CD4-positive, alpha-beta T cell treated with Interleukin-4 for 1 hour (primary cell): ENCODE measurements at regions not wholly inside any gene's neighbourhood (a gene's known extent, or its start where the extent isn't known, plus 50 kb on each side); places are given as distances from the start of the nearest gene placed in this dataset.

ENCODE experiments used
- DNase-seq, 2 donors: peaks; one replicate each; pipeline ENCODE4 v3.0.0-alpha.2; 2020 to 2022

DNA sequence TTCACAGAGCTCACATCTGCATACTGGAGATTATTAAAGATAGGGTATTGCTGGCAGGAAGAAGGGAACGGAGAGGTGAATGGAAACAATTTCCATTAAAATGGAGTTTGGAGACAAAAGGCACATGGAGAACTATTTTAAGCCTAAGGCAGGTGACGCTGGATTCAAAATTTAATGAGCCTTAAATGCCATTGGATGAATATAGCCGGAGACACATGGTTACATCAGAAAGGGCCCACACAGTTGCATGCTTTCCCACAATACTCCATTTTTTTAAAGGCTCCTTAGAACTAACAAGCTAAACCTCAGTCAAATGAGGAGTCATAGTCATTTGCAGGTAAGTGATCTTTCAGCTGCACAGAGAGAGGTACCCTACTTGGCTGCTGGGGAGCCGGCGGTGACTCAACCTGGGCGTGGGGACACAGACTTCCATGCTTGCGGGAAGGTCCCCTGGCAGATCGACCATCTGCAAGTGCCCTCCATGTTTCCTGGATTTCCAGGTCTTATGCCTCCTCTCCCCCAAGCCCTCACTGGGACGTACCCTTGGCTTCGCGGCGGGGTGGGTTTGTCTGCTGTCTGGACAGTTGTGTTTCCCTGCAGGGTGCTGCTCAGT lies 259.2 kb downstream of the CBLN1 start:
- no peak for DNase-seq

DNA sequence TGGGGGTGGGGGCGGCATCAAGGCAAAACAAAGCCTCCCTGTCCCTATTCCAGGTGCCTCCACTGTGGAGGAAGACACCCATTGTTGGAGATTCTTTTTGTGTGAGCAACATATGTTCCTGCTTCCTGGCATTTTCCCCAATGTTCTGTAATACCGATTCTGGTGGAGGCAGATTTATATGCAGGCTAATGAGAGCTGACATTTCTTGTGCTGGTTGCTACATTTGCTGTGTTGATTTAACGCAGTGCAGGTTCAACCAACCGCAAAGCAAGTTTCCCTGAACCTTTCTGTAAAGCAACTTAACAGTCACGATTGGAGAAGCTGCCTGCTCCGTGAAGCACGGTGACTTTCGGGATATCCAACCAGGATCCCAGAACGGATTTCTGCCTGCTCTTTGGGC lies 260.5 kb downstream of the CBLN1 start:
- no peak for DNase-seq

DNA sequence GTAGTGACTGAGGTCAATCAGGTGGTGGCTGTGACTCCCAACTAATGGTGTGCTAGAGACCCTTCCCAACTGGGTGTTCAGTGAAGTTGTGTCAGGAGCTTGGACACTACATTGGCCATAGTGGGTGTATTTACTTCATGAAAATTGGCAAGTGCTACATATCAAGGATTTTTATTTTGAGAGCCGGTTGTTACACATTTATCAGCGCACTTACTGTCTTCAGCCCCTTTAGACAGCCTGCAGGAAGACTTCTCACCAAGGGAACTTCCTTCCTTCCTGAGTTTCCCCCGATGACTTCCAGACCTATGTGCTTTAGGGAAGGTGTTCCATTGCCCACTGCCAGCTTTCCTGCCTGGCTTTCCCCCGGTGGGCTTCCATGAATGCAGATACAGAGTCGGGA lies 261.2 kb downstream of the CBLN1 start:
- no peak for DNase-seq

DNA sequence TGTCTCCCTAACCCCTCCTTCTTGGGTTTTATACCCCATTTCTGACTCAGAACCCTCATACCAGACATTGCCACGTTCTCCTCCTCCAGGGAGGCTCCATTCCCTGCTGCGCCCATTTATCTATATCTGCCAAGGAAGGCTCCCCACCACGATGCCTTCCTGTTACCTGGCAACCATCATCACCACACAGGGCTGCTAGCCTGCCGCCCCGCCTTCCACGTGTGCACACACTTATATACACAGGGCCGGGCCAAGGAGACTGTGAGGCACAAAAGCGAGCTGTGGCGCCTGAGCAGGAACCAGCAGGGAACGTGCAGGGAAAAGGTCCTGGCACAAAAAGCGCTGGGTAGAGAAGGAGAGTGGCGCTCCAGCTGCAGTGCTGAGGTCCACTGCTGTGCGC lies 261.8 kb downstream of the CBLN1 start:
- DNase-seq = no peak

DNA sequence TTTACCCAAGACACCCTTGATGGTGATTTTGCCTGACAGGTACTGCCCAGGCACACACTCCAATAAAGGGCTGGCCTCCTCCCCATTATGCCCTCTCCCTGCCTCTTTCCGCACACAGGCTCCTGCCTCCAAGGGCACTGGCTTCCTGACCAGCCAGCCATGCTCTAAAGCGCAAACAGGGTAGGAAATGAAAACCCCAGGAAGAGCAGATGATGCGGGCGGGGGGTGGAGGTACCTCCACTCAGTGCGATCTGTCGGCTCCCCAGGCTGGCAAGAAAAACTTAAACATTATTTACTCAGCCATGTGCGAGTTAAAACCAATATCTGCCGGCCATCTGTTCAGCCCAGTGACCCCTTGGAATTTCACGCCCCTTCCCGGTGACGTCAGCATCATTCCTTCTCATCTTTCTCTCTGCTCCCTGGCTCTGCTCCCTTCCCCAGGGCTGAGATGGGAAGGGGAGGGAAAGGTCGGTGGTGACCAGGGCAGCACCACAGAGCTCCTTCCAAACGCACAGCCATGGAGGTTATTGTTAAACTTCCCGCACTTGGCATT lies 262.5 kb downstream of the CBLN1 start:
- DNase-seq = no peak

DNA sequence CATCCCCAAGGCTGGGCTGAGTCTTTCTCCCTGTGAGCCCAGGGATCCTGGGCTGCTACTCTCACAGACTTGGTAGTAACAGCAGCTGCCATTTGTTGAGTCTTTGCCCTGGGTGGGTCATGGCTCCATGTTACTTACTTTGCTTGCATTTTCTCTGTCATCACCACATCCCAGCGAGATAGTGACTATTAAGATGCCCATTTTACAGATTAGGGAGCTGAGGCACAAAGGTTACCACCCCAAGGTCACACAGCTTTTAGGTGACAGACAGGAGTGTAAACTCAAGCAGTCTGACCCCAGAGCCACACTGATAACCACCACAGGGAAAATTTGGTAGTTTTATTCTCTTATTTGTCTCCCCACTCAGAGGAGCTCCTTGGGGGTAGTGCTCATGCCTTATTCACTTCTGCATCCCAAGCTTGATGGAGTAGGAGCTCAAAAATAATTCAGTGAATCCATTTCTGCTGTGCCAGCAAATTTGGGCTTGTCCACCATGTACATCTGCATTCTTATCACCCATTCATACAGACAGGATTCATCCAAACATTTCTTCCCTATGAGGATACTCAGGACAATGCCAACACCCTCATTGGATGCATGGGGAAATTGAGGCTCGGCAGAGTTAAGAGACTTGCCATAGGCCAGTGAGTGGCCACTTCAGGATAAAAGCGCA lies 263.2 kb downstream of the CBLN1 start:
- DNase-seq = no peak

DNA sequence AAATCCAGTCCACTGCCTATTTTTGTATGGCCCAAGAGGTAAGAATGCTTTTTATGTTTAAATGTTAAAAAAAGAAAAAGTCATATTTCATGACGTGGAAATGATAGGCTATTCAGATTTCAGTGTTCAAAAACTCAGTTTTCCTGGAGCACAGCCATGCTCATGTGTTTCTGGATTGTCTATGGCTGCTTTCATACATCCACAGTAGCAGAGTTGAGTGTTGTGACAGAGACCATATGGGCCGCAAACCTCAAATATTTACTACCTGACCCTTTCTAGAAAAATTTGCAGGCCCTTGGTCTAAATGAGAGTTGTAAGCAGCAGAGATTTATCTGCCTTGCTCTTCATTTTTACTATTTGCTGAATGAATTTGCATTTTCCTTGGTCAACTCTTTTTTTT lies 264.1 kb downstream of the CBLN1 start:
- DNase-seq = no peak

DNA sequence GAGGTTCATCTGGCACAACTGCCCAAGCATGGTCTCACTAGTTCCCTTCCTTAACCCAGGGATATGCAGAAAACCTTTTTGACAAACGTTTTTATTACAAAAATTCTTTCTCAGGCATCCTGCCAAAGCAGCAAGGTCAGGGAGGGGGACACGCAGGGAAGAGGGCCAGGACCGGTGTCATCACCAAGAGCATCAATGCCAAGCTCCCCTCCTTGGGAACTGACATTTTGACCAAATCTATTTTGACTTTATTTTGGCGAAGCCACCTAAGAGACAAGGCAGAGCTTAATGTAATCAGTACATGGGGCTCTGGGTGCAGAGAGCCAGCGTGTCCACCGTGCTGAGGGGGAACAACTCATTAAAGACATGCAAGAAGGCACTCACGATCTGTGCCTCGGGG lies 265.2 kb downstream of the CBLN1 start:
- no peak for DNase-seq

DNA sequence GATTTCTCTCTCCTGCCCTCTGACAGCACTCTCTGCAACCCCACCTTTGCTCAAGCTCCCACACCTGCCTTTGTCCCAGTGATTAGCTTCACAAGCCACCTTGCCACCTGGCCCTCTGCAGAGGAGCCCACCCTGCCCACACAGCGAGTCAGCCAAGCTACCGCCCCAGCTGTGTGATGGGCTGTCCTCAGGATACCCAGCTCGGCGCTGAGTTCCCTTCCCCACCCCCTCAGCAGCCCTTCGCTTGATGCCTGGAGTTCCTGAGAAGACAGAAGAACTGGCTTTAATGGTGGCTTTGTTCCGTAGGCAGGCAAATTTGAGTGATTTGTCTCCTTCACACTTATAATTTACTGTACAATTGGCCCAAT lies 266.4 kb downstream of the CBLN1 start:
- DNase-seq = no peak

DNA sequence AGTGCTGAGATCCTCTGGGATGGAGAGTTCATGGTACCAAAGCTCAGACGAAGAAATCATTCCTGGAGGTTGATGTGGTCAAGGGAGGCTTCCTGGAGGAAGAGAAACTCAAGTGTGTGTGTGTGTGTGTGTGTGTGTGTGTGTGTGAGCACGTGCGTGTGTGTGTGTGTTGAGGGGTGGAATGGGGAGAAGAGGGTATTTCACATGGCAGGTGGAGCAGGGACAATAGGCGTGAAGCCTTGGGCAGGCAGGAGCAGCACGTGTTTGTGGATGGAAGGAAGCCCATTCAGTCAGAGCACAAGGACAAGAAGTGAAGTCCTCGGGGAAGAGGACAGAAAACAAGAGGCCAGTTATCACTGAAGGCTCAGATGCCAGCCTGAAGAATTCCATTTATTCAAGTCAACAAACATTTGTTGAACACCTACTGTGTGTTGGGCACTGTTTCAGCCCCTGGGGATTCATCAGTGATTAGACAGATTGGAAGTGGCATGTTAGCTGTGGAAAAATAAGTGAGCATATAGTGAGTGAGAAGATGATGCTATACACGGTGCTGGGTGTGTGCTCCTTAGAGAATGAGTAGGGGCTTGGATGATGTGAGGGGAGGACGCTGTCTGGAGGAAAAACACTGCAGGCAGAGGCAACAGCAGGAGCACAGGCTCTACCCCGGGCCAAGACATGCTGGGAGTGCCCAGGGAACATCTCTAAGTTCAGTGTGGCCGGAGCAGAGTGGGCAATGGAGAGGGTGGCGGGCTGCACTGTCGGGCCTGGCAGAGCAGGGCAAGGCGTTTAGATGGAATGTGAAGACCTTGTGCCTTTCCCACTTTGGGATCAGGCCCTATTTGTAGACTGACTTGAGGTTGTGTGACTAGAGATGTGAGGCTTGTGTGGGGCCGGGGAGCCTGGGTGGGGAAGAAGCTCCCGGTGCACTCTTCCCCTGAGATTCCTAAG lies 267.1 kb downstream of the CBLN1 start:
- DNase-seq = no peak

DNA sequence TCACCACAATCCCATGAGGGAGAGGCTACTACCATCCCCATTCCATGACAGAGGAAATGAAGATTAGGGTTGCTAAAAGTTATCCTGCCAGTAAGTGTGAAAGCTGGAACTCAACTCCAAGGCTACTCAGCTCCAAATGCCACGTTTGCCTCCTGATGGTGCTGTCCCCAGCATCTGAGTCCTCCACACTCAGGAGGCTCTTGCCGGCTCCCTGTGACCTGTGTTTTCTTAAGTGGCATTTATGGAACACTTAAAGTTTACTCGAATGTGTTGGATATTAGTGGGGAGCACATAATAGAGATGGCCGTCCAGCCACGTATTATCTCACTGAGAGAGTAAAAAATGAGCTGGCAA lies 267.9 kb downstream of the CBLN1 start:
- DNase-seq = no peak

DNA sequence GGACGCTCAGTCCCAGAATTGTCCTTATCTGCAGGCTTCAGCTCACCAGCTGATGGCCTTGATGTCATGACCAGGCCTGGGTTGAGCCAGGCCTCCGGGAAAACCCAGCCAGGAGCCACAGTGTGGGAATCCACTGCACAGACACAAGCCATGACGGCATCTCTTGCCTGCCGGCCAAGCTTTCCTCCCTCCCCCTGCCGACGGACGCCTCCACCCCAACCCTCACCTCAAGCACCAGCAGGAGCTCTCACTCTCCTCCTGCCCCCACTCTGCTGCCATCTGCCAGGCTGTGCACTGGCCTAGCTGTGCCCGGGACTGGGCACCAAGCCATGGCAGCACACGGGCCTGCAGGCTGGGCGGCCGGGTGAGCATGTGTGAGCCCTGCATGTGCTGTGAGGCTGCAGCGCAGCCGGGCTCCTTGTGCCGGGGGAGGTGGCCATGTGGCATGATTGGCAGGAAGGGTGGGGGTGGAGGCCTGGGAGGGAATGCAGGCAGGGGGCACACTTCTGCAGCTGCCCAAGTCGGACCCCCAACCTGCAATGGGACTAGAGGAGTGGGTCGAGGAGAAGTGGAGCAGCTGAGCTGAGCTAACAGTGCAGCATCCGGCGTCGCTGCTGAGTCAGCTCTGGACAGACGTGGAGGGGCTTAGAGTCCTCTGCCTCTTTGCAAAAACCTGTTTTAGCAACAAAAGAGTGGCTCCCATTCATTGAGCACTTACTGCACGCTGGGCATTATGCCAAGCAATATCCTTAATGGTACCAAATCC lies 268.5 kb downstream of the CBLN1 start:
- no peak for DNase-seq

DNA sequence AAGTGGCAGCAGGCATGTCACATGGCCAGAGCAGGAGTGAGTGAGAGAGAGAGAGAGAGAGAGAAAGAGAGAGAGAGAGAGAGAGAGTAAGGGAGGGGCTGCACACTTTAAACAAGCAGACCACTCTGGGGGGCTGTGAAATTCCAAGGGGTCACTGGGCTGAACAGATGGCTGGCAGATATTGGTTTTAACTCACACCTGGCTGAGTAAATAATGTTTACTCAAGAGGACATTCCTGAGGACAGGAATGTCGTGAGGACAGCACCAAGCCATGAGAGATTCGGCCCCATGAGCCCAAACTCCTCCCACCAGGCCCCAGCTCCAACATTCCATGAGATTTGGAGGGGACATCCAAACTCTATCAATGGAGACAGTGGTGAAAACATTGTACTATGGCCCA lies 269.7 kb downstream of the CBLN1 start:
- DNase-seq = no peak

DNA sequence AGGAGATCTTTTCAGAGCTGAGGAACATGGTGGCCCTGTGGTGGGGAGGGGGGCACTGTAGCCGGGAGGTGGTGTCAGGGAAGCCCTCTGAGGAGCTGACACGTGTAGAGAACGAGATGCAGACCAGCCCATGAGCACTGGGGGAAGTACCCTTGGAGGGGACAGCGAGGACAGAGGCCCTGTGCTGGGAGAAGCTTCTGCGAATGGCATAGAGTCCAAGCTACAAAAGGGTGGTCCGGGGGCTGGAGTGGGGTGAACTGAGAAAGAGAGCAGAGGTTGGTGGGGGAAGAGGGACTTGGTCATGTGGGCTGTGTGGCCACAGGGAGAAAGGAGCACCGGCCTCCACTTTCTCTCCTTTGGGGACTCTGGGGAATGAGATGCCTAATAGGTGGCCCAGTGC lies 270.8 kb downstream of the CBLN1 start:
- DNase-seq = no peak

DNA sequence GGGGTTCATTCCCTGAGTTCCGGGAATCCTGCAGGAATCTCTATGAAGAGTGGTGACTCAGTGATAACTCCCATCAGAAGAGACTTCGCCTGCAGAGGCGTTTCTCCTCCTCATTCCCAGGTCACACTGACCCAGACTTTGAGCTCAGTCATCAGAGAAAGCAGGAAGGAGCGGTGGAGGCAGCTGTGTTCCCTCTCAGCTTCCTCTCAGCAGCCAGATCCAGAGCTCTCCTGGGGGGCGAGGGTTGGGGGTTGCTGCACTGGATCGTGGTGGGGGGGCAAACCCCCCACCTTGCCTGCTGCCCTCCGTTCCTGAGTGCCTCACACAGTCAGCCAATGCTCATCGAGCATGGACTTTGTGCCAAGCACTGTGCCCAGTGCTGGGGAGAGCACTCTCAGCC lies 271.2 kb downstream of the CBLN1 start:
- DNase-seq = no peak

DNA sequence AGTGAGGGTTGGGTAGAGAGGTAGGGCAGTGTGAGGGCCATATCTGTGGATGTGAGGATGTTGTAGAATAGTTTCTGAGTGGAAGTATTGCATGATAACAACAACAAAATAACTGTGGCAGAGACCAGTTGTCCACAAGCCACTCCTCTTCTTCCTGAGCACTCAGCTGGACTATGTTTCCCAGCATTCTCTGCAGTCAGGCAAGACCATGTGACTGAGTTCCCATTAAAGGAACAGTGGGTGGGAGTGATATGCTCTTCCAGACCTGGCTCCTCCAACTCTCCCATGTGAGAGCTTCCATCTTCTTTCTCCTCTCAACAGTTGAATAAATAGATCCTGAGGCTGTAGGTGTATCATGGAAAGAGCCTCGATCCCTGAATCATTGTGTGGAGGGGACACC lies 272.4 kb downstream of the CBLN1 start:
- no peak for DNase-seq

DNA sequence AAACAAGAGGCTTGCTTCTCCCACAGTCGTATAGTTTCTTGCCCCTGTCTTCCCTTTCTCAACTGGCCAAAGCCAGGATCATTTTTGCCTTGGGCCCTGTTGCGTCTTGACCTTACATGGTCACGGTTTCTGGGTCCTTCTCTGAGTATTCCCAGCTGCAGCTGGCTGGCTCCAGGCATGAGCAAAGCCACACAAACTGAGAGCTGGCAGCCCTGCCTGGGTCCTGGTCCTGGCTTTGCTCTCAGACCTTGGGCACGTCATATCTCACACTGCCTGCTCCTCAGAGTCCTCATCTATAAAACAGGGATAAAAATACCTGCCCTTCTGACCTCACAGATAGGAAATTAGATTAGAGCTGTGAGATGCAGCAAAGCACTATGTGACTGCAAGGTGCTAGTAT lies 277.6 kb downstream of the CBLN1 start:
- DNase-seq = no peak

DNA sequence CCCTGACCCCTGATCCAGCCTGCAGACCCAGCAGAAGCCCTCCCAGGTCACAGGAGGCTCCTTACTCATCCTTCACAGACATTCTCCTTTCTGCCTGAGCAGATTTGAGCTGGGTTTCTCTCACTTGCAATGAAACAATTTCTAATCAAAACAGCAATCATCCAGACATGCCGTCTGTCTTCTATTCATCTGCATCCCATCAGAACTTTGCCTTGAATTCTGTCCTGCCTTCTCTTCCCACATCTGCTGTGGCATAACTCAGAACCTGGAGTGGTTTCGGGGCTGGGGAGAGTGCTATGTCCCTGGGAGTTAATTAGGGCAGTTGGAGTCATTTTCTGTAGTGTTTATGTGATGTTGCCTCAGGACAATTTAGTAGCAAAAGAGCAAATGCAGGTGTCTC lies 278.6 kb downstream of the CBLN1 start:
- no peak for DNase-seq

DNA sequence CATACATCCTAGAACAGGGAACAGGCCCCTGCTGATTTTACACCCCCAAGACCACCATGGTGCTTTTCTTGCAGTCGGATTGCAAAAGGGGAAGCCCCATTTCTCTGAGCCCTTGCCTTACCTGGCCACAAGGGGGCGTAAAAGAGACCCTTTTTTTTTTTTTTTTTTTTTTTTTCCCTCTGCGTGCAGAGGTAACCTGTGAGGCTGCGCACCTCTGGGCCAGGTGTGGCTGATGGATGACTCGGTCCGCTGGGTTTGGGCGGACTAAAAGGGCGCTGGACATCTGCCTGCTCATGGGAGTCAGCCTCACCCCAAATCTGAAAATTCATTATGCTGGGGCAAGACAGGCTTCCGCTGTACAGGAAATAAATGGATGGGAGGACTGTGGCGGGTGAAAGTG lies 281.0 kb downstream of the CBLN1 start:
- DNase-seq = no peak

DNA sequence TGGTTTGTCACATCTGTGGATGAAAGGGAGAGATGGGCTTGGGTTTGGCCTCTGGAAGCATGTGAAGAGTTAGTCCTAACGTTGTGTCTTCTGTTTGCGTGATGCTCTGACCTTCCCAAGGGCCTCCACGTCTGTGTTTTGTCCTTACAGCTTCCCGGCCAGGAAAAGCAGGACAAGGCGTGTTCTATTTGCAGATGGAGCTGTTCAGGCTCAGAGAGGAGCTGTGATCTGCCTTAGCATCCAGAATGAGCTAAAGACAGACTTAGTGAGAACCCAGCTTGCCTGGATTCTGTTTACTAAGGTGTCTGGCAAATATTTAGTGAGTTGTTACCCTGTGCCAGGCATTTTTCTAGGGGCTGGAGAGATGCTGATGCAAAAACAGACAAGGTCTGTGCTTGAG lies 282.1 kb downstream of the CBLN1 start:
- no peak for DNase-seq

DNA sequence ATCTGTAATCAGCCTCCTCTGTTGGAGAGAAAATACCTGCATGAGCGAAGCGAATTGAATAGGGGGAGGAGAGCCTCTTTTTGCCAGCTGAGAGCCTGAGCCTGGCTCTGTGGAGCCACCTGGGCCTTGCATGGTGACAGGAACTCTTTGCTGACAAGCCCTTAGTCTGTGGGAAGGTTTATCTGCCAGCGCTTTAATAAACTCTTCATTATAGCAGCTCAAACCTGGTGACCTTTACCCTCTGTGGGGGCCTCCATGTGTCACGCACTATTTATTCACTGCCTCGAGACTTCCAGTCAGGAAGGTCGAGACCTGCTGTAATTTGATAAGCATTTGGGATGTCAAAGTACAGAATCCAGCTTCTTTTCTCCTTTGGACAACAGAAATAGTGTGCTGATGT lies 282.6 kb downstream of the CBLN1 start:
- no peak for DNase-seq

DNA sequence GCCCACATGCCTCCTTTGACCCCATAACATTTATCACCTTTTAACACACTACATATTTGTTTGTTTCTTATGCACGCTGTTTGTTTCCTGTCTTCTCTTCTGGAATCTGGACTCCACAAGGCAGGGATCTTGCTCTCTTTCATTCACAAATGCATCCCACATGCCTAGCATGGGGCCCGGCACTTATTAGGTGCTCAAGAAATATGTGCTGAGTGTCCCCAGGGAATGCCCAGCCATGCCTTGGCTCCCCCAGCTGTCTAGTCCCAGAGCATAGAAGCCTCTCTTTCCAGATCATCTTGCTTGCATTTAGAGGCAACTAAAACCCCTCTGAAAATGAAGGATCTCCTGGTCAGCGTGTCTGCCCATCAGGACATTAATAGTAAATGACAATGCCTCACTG lies 283.7 kb downstream of the CBLN1 start:
- no peak for DNase-seq

DNA sequence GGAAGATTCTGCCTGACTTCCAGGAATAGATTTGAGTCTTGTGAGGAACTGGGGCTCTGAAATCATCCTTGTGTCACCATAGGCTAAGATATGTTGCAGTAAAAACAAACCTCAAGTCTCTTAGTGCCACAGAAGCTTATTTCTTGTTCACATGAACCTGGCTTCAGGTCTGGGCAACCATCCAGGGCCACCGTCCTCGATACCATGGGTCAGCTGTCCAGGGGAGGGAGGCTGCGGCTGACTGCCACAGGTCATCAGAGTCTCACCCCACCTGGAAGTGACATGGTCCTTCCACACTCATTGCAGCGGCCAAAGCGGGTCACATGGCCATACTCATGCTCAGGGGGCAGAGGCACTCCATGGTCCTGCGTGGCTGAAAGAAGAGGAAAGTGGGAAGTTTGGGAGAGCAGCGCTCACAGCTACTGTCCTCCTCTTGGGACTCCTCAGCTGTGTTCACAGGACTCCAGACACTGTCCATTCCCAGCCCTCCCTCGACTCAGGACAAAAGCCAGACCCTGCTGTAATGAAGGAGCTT lies 284.5 kb downstream of the CBLN1 start:
- DNase-seq = no peak
